Neural cell (in vitro differentiated cells): ENCODE measurements at regions not wholly inside any gene's neighbourhood (a gene's known extent, or its start where the extent isn't known, plus 50 kb on each side); places are given as distances from the start of the nearest gene placed in this dataset.

Experiments
- EZH2 ChIP-seq: fragments of 200-600, 300-800 bp; shearing (Covaris generic), sonication (generic); IDR thresholded peaks from 2 replicates; pipeline ENCODE4 v1.6.1; 2014; ENCODE audit warnings: antibody characterized with exemption, low read length, borderline replicate concordance, mild to moderate bottlenecking; ENCODE audit not compliant: insufficient read depth, poor library complexity, severe bottlenecking
- TF ChIP-seq, protein P1 (sequence below): fragments of 450-650 bp; IDR thresholded peaks from 2 replicates; pipeline ENCODE4 v1.5.1; 2014; ENCODE audit warnings: antibody characterized with exemption, mild to moderate bottlenecking, moderate library complexity; ENCODE audit not compliant: poor library complexity, severe bottlenecking

- no peak for TF ChIP-seq EZH2
- TF ChIP-seq, protein P1, sequence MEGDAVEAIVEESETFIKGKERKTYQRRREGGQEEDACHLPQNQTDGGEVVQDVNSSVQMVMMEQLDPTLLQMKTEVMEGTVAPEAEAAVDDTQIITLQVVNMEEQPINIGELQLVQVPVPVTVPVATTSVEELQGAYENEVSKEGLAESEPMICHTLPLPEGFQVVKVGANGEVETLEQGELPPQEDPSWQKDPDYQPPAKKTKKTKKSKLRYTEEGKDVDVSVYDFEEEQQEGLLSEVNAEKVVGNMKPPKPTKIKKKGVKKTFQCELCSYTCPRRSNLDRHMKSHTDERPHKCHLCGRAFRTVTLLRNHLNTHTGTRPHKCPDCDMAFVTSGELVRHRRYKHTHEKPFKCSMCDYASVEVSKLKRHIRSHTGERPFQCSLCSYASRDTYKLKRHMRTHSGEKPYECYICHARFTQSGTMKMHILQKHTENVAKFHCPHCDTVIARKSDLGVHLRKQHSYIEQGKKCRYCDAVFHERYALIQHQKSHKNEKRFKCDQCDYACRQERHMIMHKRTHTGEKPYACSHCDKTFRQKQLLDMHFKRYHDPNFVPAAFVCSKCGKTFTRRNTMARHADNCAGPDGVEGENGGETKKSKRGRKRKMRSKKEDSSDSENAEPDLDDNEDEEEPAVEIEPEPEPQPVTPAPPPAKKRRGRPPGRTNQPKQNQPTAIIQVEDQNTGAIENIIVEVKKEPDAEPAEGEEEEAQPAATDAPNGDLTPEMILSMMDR, result no peak
Observed at GRCh38 chr7:69539531-69539930, 58.7 kb upstream of the AUTS2 start.
